Stomach (tissue), 4 donors: ENCODE measurements at regions not wholly inside any gene's neighbourhood (a gene's known extent, or its start where the extent isn't known, plus 50 kb on each side); places are given as distances from the start of the nearest gene placed in this dataset.
"Not testable (repeated sequence)": the region's sequence is repeated elsewhere in the genome, so short reads cannot be mapped to it uniquely, and the experiment has no call there.

Experiments
- CTCF ChIP-seq, 7 experiments: fragments of 450-650 bp in 4 of 7; fragments of 200-600 bp in 3 of 7; sonication (generic) in 3 of 7; IDR thresholded peaks; one replicate each; pipeline ENCODE4 v1.5.1; 2016 to 2019; ENCODE audit warnings: antibody characterized with exemption in 7 of 7, control low read depth in 2 of 7, mild to moderate bottlenecking in 1 of 7
- EP300 ChIP-seq: sonication (generic); formaldehyde crosslinking; IDR thresholded peaks from one replicate; pipeline ENCODE4 v1.6.1; 2017; ENCODE audit warnings: antibody characterized with exemption
- POLR2A ChIP-seq, 4 donors: fragments of 450-650 bp; IDR thresholded peaks; one replicate each; pipeline ENCODE4 v1.6.1; 2016; ENCODE audit warnings: antibody characterized with exemption in 4 of 4, control low read depth in 2 of 4, mild to moderate bottlenecking in 1 of 4, moderate library complexity in 1 of 4
- POLR2AphosphoS5 ChIP-seq, 3 donors: sonication (generic); formaldehyde crosslinking; IDR thresholded peaks; one replicate each; pipeline ENCODE4 v1.6.1; 2016; ENCODE audit warnings: antibody characterized with exemption in 3 of 3

GRCh38 chr2:63725212-63725611 lies 116.5 kb upstream of the UGP2 start:
- not testable (repeated sequence) for TF ChIP-seq CTCF (IDR thresholded peaks at IDR 0.05); POLR2AphosphoS5 (IDR thresholded peaks at IDR 0.05); POLR2A (IDR thresholded peaks at IDR 0.05); EP300
